Immature natural killer cell (primary cell): ENCODE measurements at regions not wholly inside any gene's neighbourhood (a gene's known extent, or its start where the extent isn't known, plus 50 kb on each side); places are given as distances from the start of the nearest gene placed in this dataset.

ENCODE experiments used
- DNase-seq, 3 donors: peaks; one replicate each; pipeline ENCODE4 v3.0.0; 2022; ENCODE audit warnings: mixed read lengths in 1 of 3
- H3K27ac Mint-ChIP-seq, 6 donors: one replicate each; pipeline ENCODE4 v1.8.0; 2020; ENCODE audit warnings: mixed read lengths in 6 of 6, mild to moderate bottlenecking in 5 of 6, inconsistent platforms in 4 of 6, moderate library complexity in 3 of 6
- H3K27me3 Mint-ChIP-seq, 3 donors: one replicate each; pipeline ENCODE4 v1.8.0; 2020 to 2021; ENCODE audit warnings: low read depth in 3 of 3, mild to moderate bottlenecking in 3 of 3, mixed read lengths in 3 of 3, moderate library complexity in 3 of 3, inconsistent platforms in 1 of 3
- H3K36me3 Mint-ChIP-seq, 3 donors: one replicate each; pipeline ENCODE4 v1.8.0; 2020; ENCODE audit warnings: mixed read lengths in 3 of 3, inconsistent platforms in 2 of 3, mild to moderate bottlenecking in 2 of 3
- H3K4me1 Mint-ChIP-seq, 2 donors: one replicate each; pipeline ENCODE4 v1.8.0; 2020; ENCODE audit warnings: inconsistent platforms in 2 of 2, mild to moderate bottlenecking in 2 of 2, mixed read lengths in 2 of 2, moderate library complexity in 1 of 2
- H3K4me3 Mint-ChIP-seq, 5 donors: one replicate each; pipeline ENCODE4 v1.8.0; 2020; ENCODE audit warnings: mild to moderate bottlenecking in 5 of 5, mixed read lengths in 5 of 5, inconsistent platforms in 3 of 5, moderate library complexity in 3 of 5
- H3K9me3 Mint-ChIP-seq, 6 donors: one replicate each; pipeline ENCODE4 v1.8.0; 2020; ENCODE audit warnings: mild to moderate bottlenecking in 6 of 6, mixed read lengths in 6 of 6, inconsistent platforms in 4 of 6, moderate library complexity in 3 of 6

DNA sequence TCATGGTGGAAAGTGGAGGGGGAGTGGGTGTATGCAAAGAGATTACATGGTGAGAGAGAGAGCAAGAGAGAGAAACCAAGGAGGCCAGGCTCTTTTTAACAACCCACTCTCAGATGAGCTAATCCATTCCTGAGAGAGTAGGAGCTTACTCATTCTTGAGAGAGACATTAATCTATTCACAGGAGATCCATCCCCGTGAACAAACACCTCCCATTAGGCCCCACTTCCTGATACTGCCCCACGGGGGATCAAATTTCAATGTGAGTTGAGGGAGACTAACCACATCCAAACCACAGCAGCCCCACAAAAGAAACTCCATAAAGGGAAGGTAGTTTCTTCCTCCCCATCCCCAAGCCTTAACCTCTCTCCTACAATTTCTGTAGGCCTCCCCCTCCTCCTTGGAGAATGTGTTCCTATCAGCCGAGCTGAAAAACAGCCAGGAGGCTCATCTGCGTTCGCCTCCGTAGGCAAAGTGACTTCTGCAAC, 450.0 kb downstream of the NPIPA7 start:
- Mint-ChIP-seq H3K27ac (no peak overlapping the region), H3K9me3 (peaks cover 0 to 6% (median 0%) of the 10 kb centered on the region in 6 donors), H3K4me1 (no peaks in the 10 kb centered on the region), H3K36me3 (no peaks in the 10 kb centered on the region), H3K27me3 (peaks cover 8 to 16% (median 10%) of the 10 kb centered on the region in 3 donors), H3K4me3 (no peak overlapping the region)
- DNase-seq: no peak

DNA sequence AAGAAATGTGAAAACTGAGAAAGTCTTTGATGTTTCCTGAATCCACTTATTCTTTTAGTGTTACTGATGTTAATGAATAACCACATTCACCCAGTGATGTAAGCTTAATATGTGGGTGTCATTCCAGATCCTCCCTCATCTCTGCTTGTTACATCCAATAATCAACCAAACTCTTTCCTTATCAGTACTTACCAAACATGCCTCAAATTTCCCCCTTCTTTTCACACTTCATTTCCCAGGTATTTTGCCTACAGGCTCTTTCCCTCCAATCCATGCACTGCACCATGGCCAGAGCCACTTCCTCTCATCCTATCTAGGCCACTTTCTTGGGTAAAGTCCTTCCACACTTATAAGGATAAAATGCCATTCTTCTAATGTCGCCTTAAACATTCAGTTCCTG, 451.5 kb downstream of the NPIPA7 start:
- H3K4me3 Mint-ChIP-seq: no peak overlapping the region
- H3K36me3 Mint-ChIP-seq: no peaks in the 10 kb centered on the region
- peaks cover 0 to 12% (median 0%) of the 10 kb centered on the region in 6 donors for H3K9me3 Mint-ChIP-seq
- no peaks in the 10 kb centered on the region for H3K4me1 Mint-ChIP-seq
- no peak for DNase-seq
- peaks cover 6 to 16% (median 8%) of the 10 kb centered on the region in 3 donors for H3K27me3 Mint-ChIP-seq
- H3K27ac Mint-ChIP-seq: no peak overlapping the region

DNA sequence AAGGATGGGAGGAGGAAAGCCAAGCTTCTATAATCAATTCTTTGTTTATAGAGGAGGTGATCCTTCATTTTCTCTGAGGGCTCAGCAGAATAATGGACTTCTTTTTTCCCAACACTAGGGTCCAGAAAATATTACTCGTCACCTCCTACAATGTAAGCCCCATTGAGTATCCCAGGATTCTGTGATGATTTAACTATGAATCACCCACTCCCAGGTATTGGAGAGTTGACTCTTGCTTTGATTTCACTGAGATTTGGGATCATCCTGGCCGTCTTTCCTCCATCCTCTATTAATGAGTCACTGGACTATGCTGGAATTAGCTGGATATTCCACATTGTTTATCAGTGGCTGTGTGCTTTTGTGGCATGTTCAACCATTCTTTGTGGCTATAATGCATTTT, 452.0 kb downstream of the NPIPA7 start:
- H3K4me3 Mint-ChIP-seq: no peak overlapping the region
- H3K27ac Mint-ChIP-seq: no peak overlapping the region
- H3K27me3 Mint-ChIP-seq: peaks cover 6 to 16% (median 8%) of the 10 kb centered on the region in 3 donors
- no peak for DNase-seq
- peaks cover 0 to 8% (median 0%) of the 10 kb centered on the region in 6 donors for H3K9me3 Mint-ChIP-seq
- no peaks in the 10 kb centered on the region for H3K4me1 Mint-ChIP-seq
- H3K36me3 Mint-ChIP-seq: no peaks in the 10 kb centered on the region

DNA sequence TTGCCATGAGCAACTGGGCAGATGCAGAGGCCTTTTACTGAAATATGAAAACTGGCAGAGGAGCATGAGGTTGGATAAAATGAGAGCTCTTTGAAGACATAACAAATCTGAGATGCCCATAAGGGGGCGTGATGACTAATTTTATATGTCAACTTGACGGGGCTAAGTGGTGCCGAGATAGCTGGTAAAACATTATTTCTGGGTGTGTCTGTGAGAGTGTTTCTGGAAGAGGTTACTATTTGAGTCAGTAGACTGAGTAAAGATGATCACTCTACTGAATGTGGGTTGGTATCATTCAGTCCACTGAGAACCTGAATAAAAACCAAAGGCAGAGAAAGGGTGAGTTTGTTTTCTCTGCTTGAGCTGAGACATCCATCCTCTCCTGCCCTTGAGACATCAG, 454.2 kb downstream of the NPIPA7 start:
- Mint-ChIP-seq H3K9me3 (peaks cover 0 to 9% (median 0%) of the 10 kb centered on the region in 6 donors), H3K27ac (no peak overlapping the region), H3K27me3 (peaks cover 8 to 16% (median 8%) of the 10 kb centered on the region in 3 donors), H3K4me3 (no peak overlapping the region), H3K36me3 (no peaks in the 10 kb centered on the region), H3K4me1 (no peaks in the 10 kb centered on the region)
- DNase-seq: no peak

DNA sequence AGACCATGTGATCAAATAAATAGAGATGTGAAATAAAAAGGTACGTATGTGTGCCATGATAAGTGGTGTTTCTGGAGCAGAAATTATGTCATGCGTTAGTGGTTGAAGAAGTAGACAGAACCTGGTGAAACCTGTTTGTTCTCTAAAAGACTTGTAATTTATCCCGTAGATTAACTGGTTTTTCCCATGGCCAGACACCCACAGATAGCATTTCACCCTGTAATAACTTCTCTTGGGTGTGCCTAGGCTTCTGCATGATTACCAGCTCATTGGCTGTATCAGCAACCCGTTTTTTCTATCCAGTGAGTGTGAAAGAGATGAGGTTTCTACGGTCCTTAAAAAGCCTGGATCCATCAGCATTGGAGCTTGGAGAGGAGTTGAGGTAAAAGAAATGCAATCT, 471.3 kb downstream of the NPIPA7 start:
- H3K4me3 Mint-ChIP-seq: no peak overlapping the region
- H3K4me1 Mint-ChIP-seq: no peaks in the 10 kb centered on the region
- H3K36me3 Mint-ChIP-seq: no peaks in the 10 kb centered on the region
- DNase-seq: no peak
- H3K27me3 Mint-ChIP-seq: peaks cover 2 to 4% (median 3%) of the 10 kb centered on the region in 3 donors
- peaks cover 0 to 3% (median 0%) of the 10 kb centered on the region in 6 donors for H3K9me3 Mint-ChIP-seq
- no peak overlapping the region for H3K27ac Mint-ChIP-seq

DNA sequence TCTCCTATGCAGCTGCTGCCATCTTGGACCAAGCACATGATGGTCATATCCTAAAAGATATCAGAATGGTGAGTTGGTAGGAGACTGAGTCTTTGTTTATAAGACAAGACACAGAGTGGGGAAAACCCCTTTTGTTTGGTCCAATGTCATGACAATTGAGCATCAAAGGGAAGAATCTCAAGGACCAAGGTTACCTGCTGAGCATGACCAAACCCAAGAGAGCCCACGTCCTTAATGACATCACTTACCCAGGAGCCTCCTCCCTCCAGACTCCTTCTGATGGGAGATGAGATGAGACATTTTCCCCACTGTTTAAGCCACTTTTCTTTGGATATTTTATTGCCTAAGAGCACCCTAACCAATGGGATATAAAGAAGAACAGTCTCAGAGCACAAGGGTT, 478.1 kb downstream of the NPIPA7 start:
- DNase-seq: no peak
- no peaks in the 10 kb centered on the region for H3K36me3 Mint-ChIP-seq
- no peak overlapping the region for H3K27ac Mint-ChIP-seq
- H3K9me3 Mint-ChIP-seq: peaks cover 0 to 1% (median 0%) of the 10 kb centered on the region in 6 donors
- H3K4me3 Mint-ChIP-seq: no peak overlapping the region
- peaks cover 0 to 3% of the 10 kb centered on the region in 2 donors for H3K4me1 Mint-ChIP-seq
- H3K27me3 Mint-ChIP-seq: peaks cover 2 to 10% (median 4%) of the 10 kb centered on the region in 3 donors

DNA sequence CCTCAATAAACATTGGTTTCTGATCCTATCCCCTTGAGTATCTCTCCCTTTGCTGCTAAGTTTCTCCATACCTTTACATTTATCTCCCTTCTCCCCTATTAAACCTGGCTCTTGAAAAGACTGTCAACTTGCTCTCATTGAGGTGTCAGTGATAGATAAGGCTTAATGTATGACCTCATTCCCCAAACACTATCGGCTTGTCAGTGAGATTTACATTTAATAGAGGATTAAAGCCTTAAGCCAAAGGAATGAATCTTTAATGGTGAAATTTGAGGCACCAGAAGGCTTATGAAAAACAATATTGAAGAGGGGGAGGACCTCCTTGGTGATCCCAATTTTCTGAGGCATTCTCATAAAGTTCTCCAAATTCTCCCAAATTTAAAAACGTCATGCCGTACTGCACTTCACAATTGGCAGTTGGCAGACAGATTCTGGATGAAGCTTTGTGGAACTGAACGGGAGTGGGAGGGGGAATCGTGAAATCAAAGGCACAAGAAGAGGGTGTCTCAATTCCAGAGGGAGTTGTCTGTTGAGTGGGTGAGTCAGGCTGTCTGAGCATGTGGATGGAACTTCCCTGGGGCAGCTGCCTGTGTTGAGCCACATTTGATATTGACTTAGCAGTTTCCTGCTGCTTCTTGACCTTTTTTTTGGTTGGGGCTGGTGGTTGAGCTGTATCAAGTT, 478.8 kb downstream of the NPIPA7 start:
- Mint-ChIP-seq H3K36me3 (no peaks in the 10 kb centered on the region), H3K27ac (no peak overlapping the region), H3K4me1 (peaks cover 0 to 3% of the 10 kb centered on the region in 2 donors), H3K4me3 (no peak overlapping the region), H3K27me3 (peaks cover 0 to 10% (median 4%) of the 10 kb centered on the region in 3 donors), H3K9me3 (peaks cover 0 to 1% (median 0%) of the 10 kb centered on the region in 6 donors)
- DNase-seq: no peak

DNA sequence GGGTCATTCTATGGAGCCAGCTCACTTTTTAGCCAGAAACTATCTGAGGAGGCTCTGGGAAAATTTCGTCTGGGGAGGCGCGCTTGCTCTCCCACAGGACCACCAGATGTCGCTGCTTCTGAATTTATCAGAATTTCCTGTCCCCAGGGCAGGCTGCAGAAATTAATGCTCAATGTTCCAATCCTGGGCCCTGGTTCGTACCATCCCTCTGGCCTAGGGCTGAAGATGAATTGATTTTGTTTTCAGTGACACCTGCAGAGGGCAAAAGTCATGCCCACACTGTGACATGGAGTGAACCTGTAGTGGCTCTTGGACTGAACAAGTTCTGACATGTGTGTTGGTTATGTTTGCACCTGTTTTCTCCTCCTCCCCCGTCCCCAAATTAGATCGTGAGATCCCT, 482.6 kb downstream of the NPIPA7 start:
- no peak overlapping the region for H3K4me3 Mint-ChIP-seq
- H3K27ac Mint-ChIP-seq: no peak overlapping the region
- no peaks in the 10 kb centered on the region for H3K36me3 Mint-ChIP-seq
- peaks cover 0 to 1% (median 0%) of the 10 kb centered on the region in 6 donors for H3K9me3 Mint-ChIP-seq
- H3K4me1 Mint-ChIP-seq: peaks cover 0 to 3% of the 10 kb centered on the region in 2 donors
- DNase-seq: peak; percentile 41 to 59 (median 42)
- H3K27me3 Mint-ChIP-seq: peaks cover 0 to 7% (median 5%) of the 10 kb centered on the region in 3 donors

DNA sequence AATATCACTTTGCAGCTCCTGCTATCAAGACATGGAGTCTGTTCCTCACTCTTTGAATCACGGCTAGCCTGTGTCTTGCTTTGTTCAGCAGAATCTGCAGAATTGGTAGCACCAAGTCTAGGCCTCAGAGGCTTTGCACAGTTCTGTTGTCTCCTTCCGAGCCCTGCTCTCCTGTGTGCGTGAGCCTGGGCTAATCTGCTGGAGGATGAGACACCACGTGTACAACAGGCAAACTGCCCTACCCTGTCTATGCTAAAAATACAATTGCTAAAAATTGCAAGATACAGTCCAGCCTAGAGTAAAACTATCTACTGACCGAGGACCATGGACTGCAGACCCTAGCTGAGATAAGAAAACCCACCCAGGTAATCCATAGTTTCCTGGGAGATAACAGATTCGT, 484.7 kb downstream of the NPIPA7 start:
- H3K27me3 Mint-ChIP-seq: peaks cover 3 to 12% (median 3%) of the 10 kb centered on the region in 3 donors
- no peak for DNase-seq
- peaks cover 0 to 3% of the 10 kb centered on the region in 2 donors for H3K4me1 Mint-ChIP-seq
- H3K36me3 Mint-ChIP-seq: no peaks in the 10 kb centered on the region
- no peak overlapping the region for H3K4me3 Mint-ChIP-seq
- no peak overlapping the region for H3K27ac Mint-ChIP-seq
- H3K9me3 Mint-ChIP-seq: no peaks in the 10 kb centered on the region

DNA sequence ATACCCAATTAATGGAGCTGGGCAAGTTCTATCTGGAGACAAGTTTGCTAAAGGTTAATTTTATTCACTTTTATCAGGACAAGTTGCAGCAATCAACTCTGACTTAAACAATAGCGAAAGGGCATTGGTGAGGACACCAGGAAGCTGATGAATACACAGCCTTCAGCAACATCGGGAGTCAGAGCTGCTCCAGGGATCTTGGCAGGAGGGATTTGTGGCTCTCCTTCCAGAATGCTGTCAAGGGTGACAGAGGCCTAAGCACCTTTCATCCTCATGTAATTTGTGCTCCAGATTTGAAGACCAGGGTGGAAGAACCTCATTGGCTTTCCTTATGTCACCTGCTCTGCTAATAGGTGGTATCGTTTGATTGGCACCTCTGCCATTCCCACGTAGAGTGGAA, 485.6 kb downstream of the NPIPA7 start:
- Mint-ChIP-seq H3K4me1 (peaks cover 0 to 3% of the 10 kb centered on the region in 2 donors), H3K4me3 (no peak overlapping the region), H3K9me3 (no peaks in the 10 kb centered on the region), H3K27me3 (peaks cover 3 to 12% (median 3%) of the 10 kb centered on the region in 3 donors), H3K27ac (no peak overlapping the region), H3K36me3 (no peaks in the 10 kb centered on the region)
- no peak for DNase-seq

DNA sequence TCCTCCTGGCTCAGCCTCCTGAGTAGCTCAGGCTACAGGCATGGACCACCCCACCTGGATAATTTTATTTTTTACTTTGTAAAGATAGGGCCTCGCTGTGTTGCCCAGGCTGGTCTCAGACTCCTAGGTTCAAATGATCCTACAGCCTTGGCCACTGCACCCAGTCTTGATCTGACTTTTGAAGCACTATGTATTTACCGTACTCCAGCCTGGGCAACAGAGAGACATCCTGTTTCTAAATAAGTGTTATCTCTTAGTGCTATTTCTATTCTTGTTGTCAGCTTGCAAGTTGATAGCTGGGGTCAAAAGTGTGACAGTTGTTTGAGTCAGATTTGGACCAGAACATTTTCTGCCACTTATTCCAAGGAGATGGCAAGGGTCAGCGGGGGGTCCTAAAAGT, 486.4 kb downstream of the NPIPA7 start:
- no peaks in the 10 kb centered on the region for H3K36me3 Mint-ChIP-seq
- H3K27me3 Mint-ChIP-seq: peaks cover 3 to 10% (median 3%) of the 10 kb centered on the region in 3 donors
- H3K4me1 Mint-ChIP-seq: peaks cover 0 to 3% of the 10 kb centered on the region in 2 donors
- H3K9me3 Mint-ChIP-seq: no peaks in the 10 kb centered on the region
- H3K27ac Mint-ChIP-seq: no peak overlapping the region
- DNase-seq: no peak
- no peak overlapping the region for H3K4me3 Mint-ChIP-seq

DNA sequence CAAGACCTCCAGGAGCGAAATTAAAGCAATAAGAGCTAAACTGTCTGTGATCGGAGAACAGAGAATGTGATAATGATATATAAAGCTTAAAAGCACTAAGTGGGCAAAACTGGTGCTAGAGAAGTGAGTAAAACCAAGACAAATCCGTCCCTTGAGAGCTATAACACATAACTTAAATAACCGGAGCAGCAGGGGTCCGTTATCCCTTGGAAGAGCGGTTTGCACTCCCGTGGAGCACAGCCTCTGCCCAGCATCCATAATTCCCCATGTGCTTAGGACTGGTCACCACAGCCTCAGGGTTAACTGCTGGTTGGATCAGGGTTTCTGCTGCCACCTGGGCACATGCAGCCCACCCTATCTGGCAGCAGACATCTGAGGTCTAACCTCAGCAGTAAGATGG, 489.0 kb downstream of the NPIPA7 start:
- Mint-ChIP-seq H3K36me3 (no peaks in the 10 kb centered on the region), H3K27ac (no peak overlapping the region), H3K4me3 (no peak overlapping the region), H3K4me1 (no peaks in the 10 kb centered on the region), H3K9me3 (no peaks in the 10 kb centered on the region), H3K27me3 (peaks cover 3 to 12% (median 5%) of the 10 kb centered on the region in 3 donors)
- DNase-seq: no peak

DNA sequence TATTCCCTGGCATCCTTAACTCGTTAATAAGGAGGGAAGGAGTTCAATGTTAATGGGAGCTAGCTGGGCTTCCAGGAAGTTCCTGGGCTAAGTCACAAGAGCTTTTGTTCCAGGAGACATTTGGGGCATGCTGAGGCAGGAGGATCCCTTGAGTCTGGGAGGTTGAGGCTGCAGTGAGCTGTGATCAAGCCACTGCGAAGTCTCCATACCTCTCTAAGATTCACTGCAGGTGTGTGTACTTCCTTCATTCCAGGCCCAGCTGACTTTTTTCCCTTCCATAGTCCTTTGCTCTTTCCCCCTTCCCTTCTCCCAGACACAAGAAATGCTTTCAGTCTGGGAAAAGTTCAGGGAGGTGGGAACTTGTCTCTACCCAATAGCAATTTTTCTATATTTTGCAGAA, 489.8 kb downstream of the NPIPA7 start:
- peaks cover 3 to 12% (median 5%) of the 10 kb centered on the region in 3 donors for H3K27me3 Mint-ChIP-seq

DNA sequence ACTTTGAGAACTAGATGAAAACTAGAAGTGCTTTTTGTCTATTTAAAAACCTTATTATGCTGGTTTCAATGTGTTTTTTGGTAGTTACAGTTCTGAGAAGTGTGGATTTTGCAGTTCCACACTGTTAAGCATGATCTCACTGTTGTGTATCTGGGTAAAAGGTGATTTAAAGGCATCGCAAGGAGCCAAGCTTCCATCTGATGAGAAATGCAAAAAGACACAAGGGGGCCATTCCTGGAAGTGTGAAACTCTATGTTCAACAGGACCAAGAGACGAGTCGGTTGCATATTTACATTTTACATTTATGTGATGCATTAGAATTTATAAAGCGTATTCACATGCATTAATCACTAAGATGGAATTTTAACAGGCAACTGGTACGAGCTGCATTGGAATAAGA, 490.8 kb downstream of the NPIPA7 start:
- H3K27me3 Mint-ChIP-seq: peaks cover 3 to 11% (median 9%) of the 10 kb centered on the region in 3 donors

More for the DNA sequence above, 489.8 kb downstream of the NPIPA7 start:
- Mint-ChIP-seq H3K36me3 (no peaks in the 10 kb centered on the region), H3K9me3 (no peaks in the 10 kb centered on the region), H3K27ac (no peak overlapping the region), H3K4me3 (no peak overlapping the region), H3K4me1 (no peaks in the 10 kb centered on the region)
- no peak for DNase-seq

DNA sequence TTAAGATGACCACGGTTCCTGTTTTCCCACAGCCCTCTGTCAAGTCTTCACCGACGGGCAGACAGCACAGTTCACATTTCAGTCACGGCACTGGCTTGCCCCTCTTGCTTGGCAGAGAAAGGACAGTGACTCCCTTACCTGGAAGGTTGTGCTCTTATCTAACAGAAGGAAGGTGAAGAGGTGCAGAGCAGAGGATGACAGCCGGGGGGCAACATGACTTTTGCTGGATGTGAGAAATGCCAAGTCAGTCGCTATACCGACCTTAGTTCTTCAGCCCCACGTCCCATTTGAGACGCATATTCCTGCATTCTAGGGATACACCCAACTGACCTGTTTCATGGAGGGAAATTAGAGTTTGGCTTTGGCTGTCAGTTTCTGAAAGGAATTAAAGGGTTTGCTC, 492.3 kb downstream of the NPIPA7 start:
- DNase-seq: no peak
- Mint-ChIP-seq H3K27me3 (peaks cover 0 to 14% (median 11%) of the 10 kb centered on the region in 3 donors), H3K4me3 (no peak overlapping the region), H3K27ac (no peak overlapping the region), H3K9me3 (no peaks in the 10 kb centered on the region), H3K36me3 (no peaks in the 10 kb centered on the region), H3K4me1 (no peaks in the 10 kb centered on the region)

More for the DNA sequence above, 490.8 kb downstream of the NPIPA7 start:
- Mint-ChIP-seq H3K27ac (no peak overlapping the region), H3K9me3 (no peaks in the 10 kb centered on the region), H3K36me3 (no peaks in the 10 kb centered on the region), H3K4me3 (no peak overlapping the region), H3K4me1 (no peaks in the 10 kb centered on the region)
- no peak for DNase-seq
